ENCODE measurements at regions not wholly inside any gene's neighbourhood (a gene's known extent, or its start where the extent isn't known, plus 50 kb on each side); places are given as distances from the start of the nearest gene placed in this dataset.
A peak's percentile ranks its signal among the peaks of the same experiment; 100 is the strongest.

- ATAC-seq (peak; percentile 76), DNase-seq (peak; percentile 40)
- Histone ChIP-seq H3K9me2 (replicated peaks; ENCODE audit: low read length) (no peaks in the 10 kb centered on the region), H3K27me3 (ENCODE audit: low read length) (no peaks in the 10 kb centered on the region), H3K4me3 (ENCODE audit: low read length) (no peak overlapping the region), H3K9ac (ENCODE audit: low read length) (no peak overlapping the region), H3K4me1 (ENCODE audit: insufficient read depth, low read length) (peaks cover 15% of the 10 kb centered on the region), H3F3A (ENCODE audit: low read length, unreplicated experiment) (no peaks in the 10 kb centered on the region), H3K9me3 (ENCODE audit: low read length) (no peaks in the 10 kb centered on the region), H2AFZ (ENCODE audit: low read length) (0 out of 2 replicates have a peak overlapping the region, but pooled peaks have one; percentile 18), H3K79me2 (ENCODE audit: low read length) (no peaks in the 10 kb centered on the region), H3K27ac (ENCODE audit: low read length) (peak overlapping the region; percentile 46), H3K4me2 (ENCODE audit: low read length) (no peak overlapping the region), H3K36me3 (ENCODE audit: low read depth, low read length) (no peaks in the 10 kb centered on the region), H4K20me1 (ENCODE audit: low read length) (no peaks in the 10 kb centered on the region)
- CTCF ChIA-PET = no interaction called here
- intact Hi-C loops (cut with micrococcal nuclease) = no loop called here
- no TSS peak for BruUV-seq (replicated peaks)
- no peak for TF ChIP-seq EZH2 (IDR thresholded peaks at IDR 0.05; ENCODE audit: low read length, unreplicated experiment)
- POLR2A ChIA-PET (ENCODE audit: unreplicated experiment) = no interaction called here
Observed at GRCh38 chr4:185874516-185875230, 62.7 kb upstream of the SORBS2 start.

- intact Hi-C loops (cut with micrococcal nuclease) = no loop called here
- POLR2A ChIA-PET (ENCODE audit: unreplicated experiment) = no interaction called here
- Histone ChIP-seq H3K27me3 (ENCODE audit: low read length) (no peaks in the 10 kb centered on the region), H3K9ac (ENCODE audit: low read length) (no peak overlapping the region), H3F3A (ENCODE audit: low read length, unreplicated experiment) (no peaks in the 10 kb centered on the region), H3K4me1 (ENCODE audit: insufficient read depth, low read length) (peaks cover 15% of the 10 kb centered on the region), H4K20me1 (ENCODE audit: low read length) (no peaks in the 10 kb centered on the region), H3K36me3 (ENCODE audit: low read depth, low read length) (no peaks in the 10 kb centered on the region), H2AFZ (ENCODE audit: low read length) (0 out of 2 replicates have a peak overlapping the region, but pooled peaks have one; percentile 18), H3K4me2 (ENCODE audit: low read length) (no peak overlapping the region), H3K79me2 (ENCODE audit: low read length) (no peaks in the 10 kb centered on the region), H3K9me3 (ENCODE audit: low read length) (no peaks in the 10 kb centered on the region), H3K9me2 (replicated peaks; ENCODE audit: low read length) (no peaks in the 10 kb centered on the region), H3K27ac (ENCODE audit: low read length) (peak overlapping the region; percentile 46), H3K4me3 (ENCODE audit: low read length) (no peak overlapping the region)
- CTCF ChIA-PET = no interaction called here
- DNase-seq (no peak), ATAC-seq (no peak)
- no TSS peak for BruUV-seq (replicated peaks)
- TF ChIP-seq EZH2 (IDR thresholded peaks at IDR 0.05; ENCODE audit: low read length, unreplicated experiment) (no peak), EZH2phosphoT487 (IDR thresholded peaks at IDR 0.05; ENCODE audit: borderline replicate concordance, low read length) (no peak), CTCF (conservative IDR thresholded peaks at IDR 0.05; ENCODE audit: low read depth, low read length) (no peak)
Observed at GRCh38 chr4:185875316-185875907, 63.4 kb upstream of the SORBS2 start.

GRCh38 chr4:185878633-185879032 lies 66.6 kb upstream of the SORBS2 start:
- TF ChIP-seq EZH2phosphoT487 (IDR thresholded peaks at IDR 0.05; ENCODE audit: borderline replicate concordance, low read length) (no peak), CTCF (conservative IDR thresholded peaks at IDR 0.05; ENCODE audit: low read depth, low read length) (no peak), EZH2 (IDR thresholded peaks at IDR 0.05; ENCODE audit: low read length, unreplicated experiment) (no peak)
- Histone ChIP-seq H3K9me3 (ENCODE audit: low read length) (0 out of 2 replicates have a peak, but pooled peaks cover 8% of the 10 kb centered on the region), H3K9ac (ENCODE audit: low read length) (no peak overlapping the region), H3K9me2 (replicated peaks; ENCODE audit: low read length) (no peaks in the 10 kb centered on the region), H4K20me1 (ENCODE audit: low read length) (no peaks in the 10 kb centered on the region), H3F3A (ENCODE audit: low read length, unreplicated experiment) (no peaks in the 10 kb centered on the region), H3K4me3 (ENCODE audit: low read length) (no peak overlapping the region), H3K36me3 (ENCODE audit: low read depth, low read length) (no peaks in the 10 kb centered on the region; the same call in 1 of the 2 replicates), H3K4me2 (ENCODE audit: low read length) (no peak overlapping the region), H3K4me1 (ENCODE audit: insufficient read depth, low read length) (peaks cover 20% of the 10 kb centered on the region), H3K79me2 (ENCODE audit: low read length) (no peaks in the 10 kb centered on the region), H2AFZ (ENCODE audit: low read length) (no peak overlapping the region), H3K27ac (ENCODE audit: low read length) (no peak overlapping the region), H3K27me3 (ENCODE audit: low read length) (no peaks in the 10 kb centered on the region)
- ATAC-seq = no peak
- ChIA-PET CTCF (no interaction called here), POLR2A (ENCODE audit: unreplicated experiment) (no interaction called here)
- no TSS peak for BruUV-seq (replicated peaks)
- intact Hi-C loops (cut with micrococcal nuclease) = no loop called here
- no peak for DNase-seq

Data from PC-3 (cell line).